Keratinocyte (primary cell): ENCODE measurements at regions not wholly inside any gene's neighbourhood (a gene's known extent, or its start where the extent isn't known, plus 50 kb on each side); places are given as distances from the start of the nearest gene placed in this dataset.

Source experiments
- DNase-seq: peaks from one replicate; pipeline ENCODE4 v3.0.0-alpha.2; 2011; ENCODE audit warnings: low read depth, missing footprints, low spot score
- FAIRE-seq: peaks from 2 replicates; lab custom pipeline; 2011; peaks lifted over from hg19 to GRCh38; lab: Jason Lieb, UNC
- H2AFZ ChIP-seq: 2 replicates; pipeline ENCODE4 v1.6.0; 2012; ENCODE audit warnings: low read length, control low read depth, inconsistent platforms; ENCODE audit not compliant: control insufficient read depth
- H3K27ac ChIP-seq: 2 replicates; pipeline ENCODE4 v1.5.1; 2011; ENCODE audit warnings: low read length; ENCODE audit not compliant: control insufficient read depth, insufficient read depth
- H3K27me3 ChIP-seq: 3 replicates; pipeline ENCODE4 v1.6.0; 2011; ENCODE audit warnings: low read length; ENCODE audit not compliant: control insufficient read depth, insufficient read depth; ENCODE audit errors: extremely low read depth
- H3K36me3 ChIP-seq, 2 experiments: 2 replicates in 1 of 2; 3 replicates in 1 of 2; pipeline ENCODE4 v1.5.1; 2011; ENCODE audit warnings: low read length in 2 of 2, mild to moderate bottlenecking in 1 of 2; ENCODE audit not compliant: control insufficient read depth in 2 of 2, insufficient read depth in 2 of 2; ENCODE audit errors: extremely low read depth in 1 of 2
- H3K4me1 ChIP-seq: 3 replicates; pipeline ENCODE4 v1.5.1; 2011; ENCODE audit warnings: low read length; ENCODE audit not compliant: control insufficient read depth, insufficient read depth; ENCODE audit errors: extremely low read depth
- H3K4me2 ChIP-seq: 3 replicates; pipeline ENCODE4 v1.6.0; 2011; ENCODE audit warnings: low read depth, low read length; ENCODE audit not compliant: control insufficient read depth, insufficient read depth; ENCODE audit errors: extremely low read depth
- H3K4me3 ChIP-seq, 3 experiments: fragments of 200-600 bp in 1 of 3; sonication (generic) in 1 of 3; 2 replicates in 2 of 3; 3 replicates in 1 of 3; pipeline ENCODE4 v1.5.1; 2011 to 2016; ENCODE audit warnings: low read length in 3 of 3, mild to moderate bottlenecking in 3 of 3, control low read depth in 2 of 3, inconsistent platforms in 1 of 3, low read depth in 1 of 3, mixed read lengths in 1 of 3, mixed run types in 1 of 3, moderate library complexity in 1 of 3; ENCODE audit not compliant: control insufficient read depth in 2 of 3, insufficient read depth in 2 of 3; ENCODE audit errors: extremely low read depth in 1 of 3
- H3K79me2 ChIP-seq: 2 replicates; pipeline ENCODE4 v1.6.0; 2012; ENCODE audit warnings: low read length; ENCODE audit not compliant: control insufficient read depth, insufficient read depth
- H3K9ac ChIP-seq: 3 replicates; pipeline ENCODE4 v1.6.0; 2011; ENCODE audit warnings: low read length; ENCODE audit not compliant: control insufficient read depth, insufficient read depth; ENCODE audit errors: extremely low read depth
- H3K9me1 ChIP-seq: 3 replicates; pipeline ENCODE4 v1.6.0; 2011; ENCODE audit warnings: low read length; ENCODE audit not compliant: control insufficient read depth, insufficient read depth; ENCODE audit errors: extremely low read depth
- H3K9me3 ChIP-seq: 2 replicates; pipeline ENCODE4 v1.5.1; 2012; ENCODE audit warnings: low read depth, low read length; ENCODE audit not compliant: control insufficient read depth
- H4K20me1 ChIP-seq: 3 replicates; pipeline ENCODE4 v1.6.0; 2011; ENCODE audit warnings: low read length; ENCODE audit not compliant: control insufficient read depth, insufficient read depth; ENCODE audit errors: extremely low read depth
- EZH2 ChIP-seq: IDR thresholded peaks from one replicate; pipeline ENCODE4 v1.6.1; 2012; ENCODE audit warnings: inconsistent platforms, mild to moderate bottlenecking, low read length, moderate library complexity
- dilution Hi-C: fragments of 300-500 bp; cut with MboI; formaldehyde crosslinking; loops from one replicate; pipeline ENCODE4 v1.7.0; 2020; ENCODE audit warnings: low sequenced_read_pairs; ENCODE audit not compliant: extremely low pct_ligation_motif_present
- TF ChIP-seq, protein P1 (sequence below), 3 experiments: IDR thresholded peaks in 1 of 3; conservative IDR thresholded peaks in 1 of 3; optimal IDR thresholded peaks in 1 of 3; 2 replicates in 2 of 3; 3 replicates in 1 of 3; pipeline versions ENCODE3 to v1.5.1; 2011; ENCODE audit warnings: low read length in 3 of 3, mild to moderate bottlenecking in 3 of 3, moderate library complexity in 2 of 3, control low read depth in 1 of 3, inconsistent platforms in 1 of 3; ENCODE audit not compliant: insufficient read depth in 2 of 3; ENCODE audit errors: extremely low read depth in 1 of 3

- H4K20me1 ChIP-seq = no peaks in the 10 kb centered on the region
- dilution Hi-C loops = no loop called here
- peak overlapping the region; percentile 3 for H2AFZ ChIP-seq
- DNase-seq (no peak), FAIRE-seq (no peak)
- no peaks in the 10 kb centered on the region for H3K9me3 ChIP-seq
- no peaks in the 10 kb centered on the region for H3K4me1 ChIP-seq
- no peak for TF ChIP-seq EZH2
- TF ChIP-seq, protein P1, sequence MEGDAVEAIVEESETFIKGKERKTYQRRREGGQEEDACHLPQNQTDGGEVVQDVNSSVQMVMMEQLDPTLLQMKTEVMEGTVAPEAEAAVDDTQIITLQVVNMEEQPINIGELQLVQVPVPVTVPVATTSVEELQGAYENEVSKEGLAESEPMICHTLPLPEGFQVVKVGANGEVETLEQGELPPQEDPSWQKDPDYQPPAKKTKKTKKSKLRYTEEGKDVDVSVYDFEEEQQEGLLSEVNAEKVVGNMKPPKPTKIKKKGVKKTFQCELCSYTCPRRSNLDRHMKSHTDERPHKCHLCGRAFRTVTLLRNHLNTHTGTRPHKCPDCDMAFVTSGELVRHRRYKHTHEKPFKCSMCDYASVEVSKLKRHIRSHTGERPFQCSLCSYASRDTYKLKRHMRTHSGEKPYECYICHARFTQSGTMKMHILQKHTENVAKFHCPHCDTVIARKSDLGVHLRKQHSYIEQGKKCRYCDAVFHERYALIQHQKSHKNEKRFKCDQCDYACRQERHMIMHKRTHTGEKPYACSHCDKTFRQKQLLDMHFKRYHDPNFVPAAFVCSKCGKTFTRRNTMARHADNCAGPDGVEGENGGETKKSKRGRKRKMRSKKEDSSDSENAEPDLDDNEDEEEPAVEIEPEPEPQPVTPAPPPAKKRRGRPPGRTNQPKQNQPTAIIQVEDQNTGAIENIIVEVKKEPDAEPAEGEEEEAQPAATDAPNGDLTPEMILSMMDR (optimal IDR thresholded peaks at IDR 0.05 in 1 of 3, IDR thresholded peaks at IDR 0.05 in 1 of 3, conservative IDR thresholded peaks at IDR 0.05 in 1 of 3; ENCODE audit: extremely low read depth in 1 of 3, insufficient read depth in 2 of 3, low read length in 3 of 3) = peak; percentile 49 to 69 (median 58)
- H3K9me1 ChIP-seq = no peaks in the 10 kb centered on the region
- H3K79me2 ChIP-seq = no peaks in the 10 kb centered on the region
- H3K27ac ChIP-seq = no peak overlapping the region
- H3K36me3 ChIP-seq = no peaks in the 10 kb centered on the region
- no peak overlapping the region for H3K4me2 ChIP-seq
- H3K9ac ChIP-seq = no peak overlapping the region
- no peaks in the 10 kb centered on the region for H3K27me3 ChIP-seq
- H3K4me3 ChIP-seq = no peak overlapping the region
Observed at GRCh38 chr6:95133578-95133977, 443.8 kb upstream of the MANEA start.

DNA sequence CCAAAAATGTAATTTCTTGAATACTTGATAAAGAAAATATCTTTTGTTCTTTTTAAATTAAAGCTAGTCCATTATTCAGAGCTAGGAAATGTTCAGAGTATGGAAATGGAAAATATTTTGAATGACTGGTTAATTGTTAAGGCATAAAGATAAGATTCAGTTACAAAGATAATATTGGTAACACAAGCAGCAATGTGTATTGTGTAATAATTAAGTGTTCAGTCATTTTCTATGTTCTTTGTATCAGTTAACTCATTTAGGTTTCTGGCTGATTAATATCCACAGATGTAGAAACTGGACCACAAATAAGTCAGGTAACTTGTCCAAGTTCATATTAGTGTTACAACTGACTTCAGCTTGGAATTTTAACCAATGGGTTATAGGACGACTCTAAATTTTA lies 442.2 kb upstream of the MANEA start:
- no peak for FAIRE-seq
- TF ChIP-seq, protein P1 (optimal IDR thresholded peaks at IDR 0.05 in 1 of 3, IDR thresholded peaks at IDR 0.05 in 1 of 3, conservative IDR thresholded peaks at IDR 0.05 in 1 of 3; ENCODE audit: extremely low read depth in 1 of 3, insufficient read depth in 2 of 3, low read length in 3 of 3) = no peak
- no peak for TF ChIP-seq EZH2

More for the DNA sequence above, 442.2 kb upstream of the MANEA start:
- dilution Hi-C loops = no loop called here
- Histone ChIP-seq H3K9me1 (no peaks in the 10 kb centered on the region), H3K79me2 (no peaks in the 10 kb centered on the region), H3K9ac (no peak overlapping the region), H3K4me2 (no peak overlapping the region), H3K9me3 (no peaks in the 10 kb centered on the region), H3K4me1 (no peaks in the 10 kb centered on the region), H3K4me3 (no peak overlapping the region), H4K20me1 (no peaks in the 10 kb centered on the region), H2AFZ (no peak overlapping the region), H3K27ac (no peak overlapping the region), H3K36me3 (no peaks in the 10 kb centered on the region), H3K27me3 (no peaks in the 10 kb centered on the region)
- no peak for DNase-seq
